ENCODE measurements at regions not wholly inside any gene's neighbourhood (a gene's known extent, or its start where the extent isn't known, plus 50 kb on each side); places are given as distances from the start of the nearest gene placed in this dataset.

GRCh38 chr9:82115900-82116299 lies 127.3 kb downstream of the SPATA31D1 start:
- Histone ChIP-seq H4K20me1 (ENCODE audit: insufficient read depth, low read length, poor library complexity, severe bottlenecking) (no peaks in the 10 kb centered on the region), H3K4me3 (ENCODE audit: low read length, poor library complexity, severe bottlenecking) (no peak overlapping the region), H3K9me2 (replicated peaks; ENCODE audit: low read depth, low read length) (no peaks in the 10 kb centered on the region), H3K36me3 (ENCODE audit: insufficient read depth, low read length) (no peaks in the 10 kb centered on the region), H3K9ac (ENCODE audit: low read depth, low read length, poor library complexity, severe bottlenecking) (no peak overlapping the region), H3K4me2 (ENCODE audit: low read depth, low read length, poor library complexity, severe bottlenecking) (no peak overlapping the region), H3K27me3 (ENCODE audit: insufficient read depth, low read length, poor library complexity, severe bottlenecking) (no peaks in the 10 kb centered on the region), H3K79me2 (ENCODE audit: insufficient read depth, low read length) (no peaks in the 10 kb centered on the region), H2AFZ (ENCODE audit: low read length) (peak overlapping the region; percentile 57; the same call in 1 of the 2 replicates), H3F3A (ENCODE audit: low read depth) (no peaks in the 10 kb centered on the region), H3K9me3 (ENCODE audit: insufficient read depth, low read depth, low read length) (no peaks in the 10 kb centered on the region), H3K4me1 (ENCODE audit: insufficient read depth, low read length, poor library complexity, severe bottlenecking) (no peaks in the 10 kb centered on the region)
- TF ChIP-seq EZH2phosphoT487 (IDR thresholded peaks at IDR 0.05; ENCODE audit: borderline replicate concordance) (no peak), CTCF (conservative IDR thresholded peaks at IDR 0.05; ENCODE audit: low read length) (no peak)

- no peaks in the 10 kb centered on the region for H4K20me1 ChIP-seq (ENCODE audit: insufficient read depth, low read length, poor library complexity, severe bottlenecking)
- TF ChIP-seq CTCF (conservative IDR thresholded peaks at IDR 0.05; ENCODE audit: low read length) (no peak), EZH2phosphoT487 (IDR thresholded peaks at IDR 0.05; ENCODE audit: borderline replicate concordance) (no peak)
- no peaks in the 10 kb centered on the region for H3K36me3 ChIP-seq (ENCODE audit: insufficient read depth, low read length)
- no peaks in the 10 kb centered on the region for H3K9me2 ChIP-seq (replicated peaks; ENCODE audit: low read depth, low read length)
- no peaks in the 10 kb centered on the region for H3K4me1 ChIP-seq (ENCODE audit: insufficient read depth, low read length, poor library complexity, severe bottlenecking)
- no peaks in the 10 kb centered on the region for H3K9me3 ChIP-seq (ENCODE audit: insufficient read depth, low read depth, low read length)
- H3K4me3 ChIP-seq (ENCODE audit: low read length, poor library complexity, severe bottlenecking), result no peak overlapping the region
- no peaks in the 10 kb centered on the region for H3K27me3 ChIP-seq (ENCODE audit: insufficient read depth, low read length, poor library complexity, severe bottlenecking)
- H3K9ac ChIP-seq (ENCODE audit: low read depth, low read length, poor library complexity, severe bottlenecking), result no peak overlapping the region
- no peak overlapping the region for H2AFZ ChIP-seq (ENCODE audit: low read length)
- no peaks in the 10 kb centered on the region for H3F3A ChIP-seq (ENCODE audit: low read depth)
- H3K4me2 ChIP-seq (ENCODE audit: low read depth, low read length, poor library complexity, severe bottlenecking), result no peak overlapping the region
- H3K79me2 ChIP-seq (ENCODE audit: insufficient read depth, low read length), result no peaks in the 10 kb centered on the region
Measured at GRCh38 chr9:82116556-82116955, 128.0 kb downstream of the SPATA31D1 start.

GRCh38 chr9:82117026-82117811 lies 128.6 kb downstream of the SPATA31D1 start:
- H4K20me1 ChIP-seq (ENCODE audit: insufficient read depth, low read length, poor library complexity, severe bottlenecking), result no peaks in the 10 kb centered on the region
- no peaks in the 10 kb centered on the region for H3K9me2 ChIP-seq (replicated peaks; ENCODE audit: low read depth, low read length)
- H3K4me2 ChIP-seq (ENCODE audit: low read depth, low read length, poor library complexity, severe bottlenecking), result no peak overlapping the region
- no peaks in the 10 kb centered on the region for H3K79me2 ChIP-seq (ENCODE audit: insufficient read depth, low read length)
- H2AFZ ChIP-seq (ENCODE audit: low read length), result no peak overlapping the region
- H3K36me3 ChIP-seq (ENCODE audit: insufficient read depth, low read length), result no peaks in the 10 kb centered on the region
- no peak overlapping the region for H3K4me3 ChIP-seq (ENCODE audit: low read length, poor library complexity, severe bottlenecking)
- no peaks in the 10 kb centered on the region for H3K4me1 ChIP-seq (ENCODE audit: insufficient read depth, low read length, poor library complexity, severe bottlenecking)
- H3K9ac ChIP-seq (ENCODE audit: low read depth, low read length, poor library complexity, severe bottlenecking), result no peak overlapping the region
- H3K9me3 ChIP-seq (ENCODE audit: insufficient read depth, low read depth, low read length), result no peaks in the 10 kb centered on the region
- TF ChIP-seq EZH2phosphoT487 (IDR thresholded peaks at IDR 0.05; ENCODE audit: borderline replicate concordance) (no peak), CTCF (conservative IDR thresholded peaks at IDR 0.05; ENCODE audit: low read length) (no peak)
- H3F3A ChIP-seq (ENCODE audit: low read depth), result no peaks in the 10 kb centered on the region
- H3K27me3 ChIP-seq (ENCODE audit: insufficient read depth, low read length, poor library complexity, severe bottlenecking), result no peaks in the 10 kb centered on the region

Measured in Loucy (cell line).